SHP77 treated with DMSO at 0.1 percent for 48 hours (cell line): ENCODE measurements at regions not wholly inside any gene's neighbourhood (a gene's known extent, or its start where the extent isn't known, plus 50 kb on each side); places are given as distances from the start of the nearest gene placed in this dataset.
A peak's percentile ranks its signal among the peaks of the same experiment; 100 is the strongest.

Experiments used
- DNase-seq: peaks from one replicate; lab custom pipeline; 2025; lab: John Stamatoyannopoulos, UW

DNA sequence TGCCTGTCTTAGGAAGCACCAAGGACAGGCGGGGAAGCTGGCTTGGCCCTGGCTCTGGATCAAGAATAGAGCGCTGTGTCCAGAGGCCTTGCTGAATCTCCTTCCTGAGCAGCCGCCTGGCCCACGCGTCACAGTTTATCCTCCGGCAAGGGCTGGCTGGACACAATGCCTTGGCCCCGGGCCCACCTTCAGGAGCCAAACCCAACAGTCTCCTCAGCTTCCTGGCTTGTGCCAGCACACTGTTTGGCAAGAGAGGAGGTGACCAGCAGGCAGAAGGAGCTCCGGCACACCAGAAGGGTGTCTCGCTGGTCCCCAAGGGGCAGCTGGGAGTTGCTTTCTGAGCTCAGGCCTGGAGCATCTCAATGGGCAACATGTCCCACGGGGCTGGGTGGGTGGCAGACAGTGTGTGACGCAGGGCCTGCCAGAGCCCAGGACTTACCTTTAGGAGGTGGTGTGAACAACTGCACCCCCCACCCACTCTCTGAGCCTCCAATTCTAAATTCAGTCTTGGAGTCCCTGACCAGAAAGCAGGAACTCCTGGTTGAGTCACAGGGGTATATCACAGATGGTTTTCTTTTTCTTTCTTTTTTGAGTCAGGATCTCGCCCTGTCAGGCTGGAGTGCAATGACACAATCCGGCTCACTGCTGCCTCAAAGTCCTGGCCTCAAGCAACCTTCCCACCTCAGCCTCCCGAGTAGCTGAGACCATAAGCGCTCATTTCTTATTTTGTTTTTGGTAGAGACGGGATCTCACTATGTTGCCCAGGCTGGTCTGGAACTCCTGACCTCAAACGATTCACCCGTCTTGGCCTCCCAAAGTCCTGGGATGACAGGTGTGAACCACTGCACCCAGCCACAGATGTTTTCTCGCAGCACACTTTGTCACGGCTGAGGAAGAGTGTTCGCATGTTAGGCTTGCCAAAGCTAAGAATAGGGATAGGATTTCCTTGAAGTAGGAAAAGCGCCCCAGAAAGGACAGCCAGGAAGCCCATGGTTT, 361.2 kb downstream of the BCOR start:
- no peak for DNase-seq

DNA sequence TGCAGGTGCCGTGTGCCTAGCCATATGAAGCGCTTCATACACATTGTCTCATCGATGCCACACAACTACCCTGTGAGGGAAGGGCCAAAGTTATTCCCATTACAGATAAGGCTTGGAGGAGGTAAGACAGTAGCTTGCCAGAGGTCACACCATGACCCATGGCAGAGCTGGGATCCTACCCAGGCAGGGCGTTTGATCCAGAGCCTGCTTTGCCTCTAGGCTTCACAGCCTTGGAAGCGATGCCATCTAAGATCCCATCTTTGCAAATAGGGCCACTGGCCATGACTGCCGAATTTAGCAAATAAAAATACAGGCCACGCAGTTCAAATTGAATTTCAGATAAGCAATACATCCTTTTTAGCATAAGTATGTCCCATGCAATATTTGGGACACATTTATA, 358.2 kb downstream of the BCOR start:
- no peak for DNase-seq

DNA sequence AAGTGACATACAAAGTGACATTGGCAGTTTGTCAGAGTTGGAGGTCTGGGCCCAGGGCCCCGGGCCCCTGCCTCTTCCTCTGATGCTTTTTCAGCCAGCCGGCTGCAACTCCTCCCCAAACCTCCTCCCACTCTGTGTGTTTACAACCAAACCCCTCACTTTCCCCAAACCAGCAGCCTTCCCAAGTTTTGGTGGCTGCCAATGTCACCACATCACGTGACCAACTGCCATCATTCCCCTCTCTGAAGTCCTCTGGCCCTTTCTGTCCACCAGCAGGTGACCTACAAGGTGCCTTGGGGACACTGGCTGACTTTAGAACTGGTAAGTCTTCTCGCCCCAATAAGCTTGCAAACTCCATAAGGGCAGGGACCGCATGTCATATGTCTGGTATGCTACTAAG, 357.7 kb downstream of the BCOR start:
- DNase-seq: no peak

DNA sequence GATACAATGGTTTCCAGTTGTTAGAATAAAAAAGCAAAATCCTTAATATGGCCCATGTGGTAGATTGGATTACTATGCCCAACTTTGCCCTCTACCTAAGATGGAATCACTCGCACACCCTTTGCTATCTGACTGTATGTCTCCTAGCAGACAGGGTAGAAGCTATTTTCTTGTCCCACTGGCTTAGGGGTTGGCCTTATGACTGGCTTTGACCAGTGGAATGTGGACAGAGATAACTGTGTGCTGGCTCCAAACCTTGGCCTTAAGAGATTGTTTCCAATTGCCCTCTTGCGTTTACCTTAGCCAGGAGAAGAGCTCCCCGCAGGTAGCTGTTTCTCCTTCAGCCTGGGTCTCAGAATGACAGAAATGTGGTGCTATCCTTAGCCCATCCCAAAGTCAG, 355.9 kb downstream of the BCOR start:
- DNase-seq: no peak

DNA sequence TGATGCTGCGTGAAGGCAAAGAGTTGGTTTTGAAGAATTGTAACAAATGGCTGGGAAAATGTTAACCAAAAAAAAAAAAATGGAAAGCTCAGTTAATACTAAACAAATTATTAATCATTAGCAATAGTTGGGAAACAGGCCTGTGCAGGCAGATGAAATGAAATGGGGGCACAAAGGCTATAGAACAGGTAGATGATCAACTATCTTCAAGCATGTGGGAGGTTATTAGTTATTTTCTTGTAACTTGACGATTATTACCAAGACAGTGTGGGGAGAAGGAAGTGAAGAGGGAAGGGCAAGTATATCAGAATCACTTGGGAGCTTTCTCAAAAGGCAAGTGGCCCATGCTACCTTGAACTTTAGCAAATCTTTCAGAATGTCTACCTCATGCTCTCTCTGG, 351.9 kb downstream of the BCOR start:
- no peak for DNase-seq

DNA sequence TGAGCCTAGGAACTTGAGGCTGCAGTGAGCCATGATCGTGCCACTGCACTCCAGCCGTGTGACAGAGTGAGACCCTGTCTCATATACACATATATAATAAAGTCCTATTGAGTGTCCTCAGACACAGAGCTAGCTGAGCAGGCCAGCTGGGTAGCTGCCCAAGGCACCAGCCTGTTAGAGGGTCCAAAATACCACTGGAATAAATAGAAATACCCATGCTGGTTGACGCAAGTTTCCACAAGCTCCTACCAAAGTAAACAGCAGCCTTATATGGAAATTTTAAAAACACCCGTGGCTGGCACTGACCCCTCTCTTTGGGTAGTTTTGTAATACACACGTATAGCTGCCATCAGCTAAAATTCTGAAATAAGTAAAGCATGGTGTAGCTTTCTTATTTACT, 348.6 kb downstream of the BCOR start:
- DNase-seq: no peak

DNA sequence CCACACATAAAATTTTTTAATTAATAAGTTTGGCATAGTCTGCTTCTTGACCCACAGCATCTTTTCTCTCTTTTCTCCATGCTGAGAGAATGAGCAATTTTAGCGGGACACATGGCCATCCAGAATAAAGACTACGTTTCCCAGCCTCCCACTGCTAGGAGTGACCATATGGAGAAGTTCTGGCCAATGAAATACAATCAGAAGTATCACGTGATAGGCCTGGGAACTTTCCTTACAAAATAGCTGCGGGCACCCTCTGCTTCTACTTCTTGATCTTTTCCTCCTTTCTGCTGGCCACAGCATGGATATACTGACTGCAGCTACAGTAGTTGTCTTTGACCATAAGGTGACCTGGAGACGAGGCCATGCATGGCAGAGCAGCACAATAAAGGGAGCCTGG, 348.0 kb downstream of the BCOR start:
- no peak for DNase-seq

DNA sequence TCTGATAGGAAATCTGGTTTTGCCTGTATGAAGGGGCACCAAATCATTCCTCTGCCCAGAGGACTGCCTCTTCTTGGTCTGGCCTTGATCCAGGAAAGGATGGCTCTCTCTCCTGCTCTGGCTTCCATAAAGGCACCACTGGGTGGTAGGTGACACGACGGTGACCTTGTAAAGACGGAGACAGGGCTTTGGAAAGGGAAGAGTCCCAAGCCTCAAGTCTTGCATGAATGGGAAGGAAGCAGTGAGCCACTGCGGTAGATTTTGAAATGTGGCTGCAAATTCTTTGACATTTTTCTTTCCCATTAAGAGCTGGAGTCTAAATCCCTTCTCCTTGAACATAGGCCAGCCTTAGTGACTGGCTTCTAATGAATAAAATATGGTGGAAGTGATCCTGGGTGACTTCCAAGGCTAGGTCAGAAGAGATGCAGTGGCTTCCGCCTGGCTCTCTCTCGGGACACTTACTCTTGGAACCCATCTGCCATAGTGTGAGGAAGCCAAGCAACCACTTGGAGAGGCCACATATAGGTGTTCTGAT, 347.4 kb downstream of the BCOR start:
- DNase-seq: no peak

DNA sequence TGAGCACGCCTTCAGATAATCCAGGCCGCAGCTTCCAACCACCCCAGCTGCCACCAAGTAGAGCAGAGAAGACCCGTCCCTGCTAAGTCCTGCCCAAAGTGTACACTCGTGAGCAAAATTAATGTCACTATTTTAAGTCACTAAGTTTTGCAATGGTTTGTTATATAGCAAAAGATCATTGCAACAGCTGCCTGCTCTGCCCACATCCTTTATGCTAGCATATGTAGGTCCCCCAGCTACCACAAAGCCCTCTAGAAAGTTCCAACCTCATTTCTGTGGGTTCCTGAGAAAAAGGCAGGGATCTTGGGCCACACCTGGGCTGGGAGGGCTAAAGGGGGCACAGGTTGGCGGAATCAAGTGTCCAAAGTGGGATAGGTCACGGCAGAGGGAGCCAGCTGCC, 346.9 kb downstream of the BCOR start:
- no peak for DNase-seq

DNA sequence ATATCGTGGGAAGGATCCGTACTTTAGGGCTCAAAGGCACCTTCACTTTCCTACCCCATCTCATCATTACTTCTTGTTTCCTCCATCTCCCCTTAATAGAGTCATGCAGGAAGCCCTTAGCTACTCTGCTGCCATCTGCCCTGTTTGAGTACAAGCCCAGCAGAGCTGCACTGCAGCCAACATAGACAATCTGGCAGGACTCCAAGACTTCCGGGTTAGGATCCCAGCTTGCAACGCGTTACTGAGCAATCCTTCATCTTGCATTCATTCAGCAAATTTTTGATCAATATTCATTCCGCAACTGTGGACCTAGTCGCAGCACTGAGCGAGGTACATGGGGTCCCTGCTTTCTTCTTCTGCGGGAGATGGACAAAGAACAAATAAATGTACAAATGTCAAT, 344.9 kb downstream of the BCOR start:
- DNase-seq: peak; percentile 55

DNA sequence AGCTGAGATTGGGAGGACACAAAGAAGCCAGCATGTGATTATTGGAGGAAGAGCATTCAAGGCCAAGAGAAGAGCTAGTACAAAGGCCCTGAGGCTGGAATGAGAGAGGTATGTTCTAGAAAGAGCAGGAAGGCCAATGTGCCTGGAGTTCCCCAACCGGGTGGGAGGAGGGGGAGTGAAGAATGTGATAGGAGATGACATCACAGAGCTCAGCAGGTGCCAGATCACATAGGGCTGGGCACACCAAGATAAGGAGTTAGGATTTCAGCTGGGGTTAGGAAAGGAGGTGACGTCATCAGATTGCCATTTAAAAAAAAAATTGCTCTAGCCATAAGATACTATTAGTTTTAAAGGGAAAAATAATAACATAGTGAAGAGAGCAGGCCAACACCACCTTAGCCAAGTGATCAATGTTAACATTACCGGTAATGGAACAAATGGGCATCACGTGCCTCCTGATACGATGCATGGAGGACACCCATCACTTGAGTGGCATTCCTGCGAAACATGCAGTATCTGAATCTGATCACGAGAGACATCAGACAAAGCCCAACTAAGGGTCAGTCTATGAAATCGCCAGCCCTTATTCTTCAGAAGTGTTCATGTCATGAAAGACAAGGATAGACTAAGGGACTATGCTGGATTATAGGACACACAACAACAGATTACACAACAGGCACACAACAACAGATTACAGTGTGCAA, 344.3 kb downstream of the BCOR start:
- DNase-seq: peak; percentile 6

DNA sequence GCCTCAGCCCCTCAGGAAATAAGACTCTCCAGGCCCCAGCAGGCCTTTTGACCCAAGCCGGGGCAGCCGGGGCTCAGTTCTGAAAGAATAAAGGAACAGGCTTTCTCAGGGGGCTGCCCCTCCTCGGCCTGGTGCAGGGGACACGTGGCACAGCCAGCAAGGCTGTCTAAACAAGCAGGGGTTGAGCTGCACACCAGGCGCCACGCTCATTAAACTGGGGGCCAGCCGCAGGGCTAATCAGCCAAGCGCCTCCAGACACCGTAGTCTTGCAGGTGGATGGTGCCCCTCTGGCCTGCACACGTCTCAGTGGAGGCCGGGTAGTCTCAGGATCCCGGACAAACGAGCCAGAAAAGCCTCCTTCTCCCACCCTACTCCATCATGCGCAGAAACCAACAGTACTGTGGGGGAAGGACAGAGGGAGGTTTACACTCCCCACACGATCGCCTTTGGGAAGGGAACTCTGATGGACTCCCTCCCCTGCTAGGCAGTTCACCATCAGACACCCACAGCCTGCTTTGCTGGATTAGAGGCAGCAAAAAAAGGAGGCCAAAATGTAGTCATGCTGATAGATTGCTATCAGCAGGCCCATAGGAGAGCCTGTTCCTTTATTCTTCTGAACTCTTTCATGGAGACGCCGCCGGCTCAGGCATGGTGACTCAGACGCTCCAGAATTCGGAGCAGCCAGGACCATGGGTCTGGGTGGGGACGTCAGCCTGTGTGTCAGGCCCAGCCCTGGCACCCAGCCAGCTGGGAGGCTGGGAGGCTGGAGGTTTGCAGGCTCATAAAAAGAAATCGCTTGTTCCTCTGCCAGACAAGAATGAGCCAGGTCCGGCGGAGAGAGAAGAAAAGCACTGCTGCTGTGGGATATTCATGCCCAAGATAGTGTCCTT, 342.4 kb downstream of the BCOR start:
- DNase-seq: peak; percentile 42

DNA sequence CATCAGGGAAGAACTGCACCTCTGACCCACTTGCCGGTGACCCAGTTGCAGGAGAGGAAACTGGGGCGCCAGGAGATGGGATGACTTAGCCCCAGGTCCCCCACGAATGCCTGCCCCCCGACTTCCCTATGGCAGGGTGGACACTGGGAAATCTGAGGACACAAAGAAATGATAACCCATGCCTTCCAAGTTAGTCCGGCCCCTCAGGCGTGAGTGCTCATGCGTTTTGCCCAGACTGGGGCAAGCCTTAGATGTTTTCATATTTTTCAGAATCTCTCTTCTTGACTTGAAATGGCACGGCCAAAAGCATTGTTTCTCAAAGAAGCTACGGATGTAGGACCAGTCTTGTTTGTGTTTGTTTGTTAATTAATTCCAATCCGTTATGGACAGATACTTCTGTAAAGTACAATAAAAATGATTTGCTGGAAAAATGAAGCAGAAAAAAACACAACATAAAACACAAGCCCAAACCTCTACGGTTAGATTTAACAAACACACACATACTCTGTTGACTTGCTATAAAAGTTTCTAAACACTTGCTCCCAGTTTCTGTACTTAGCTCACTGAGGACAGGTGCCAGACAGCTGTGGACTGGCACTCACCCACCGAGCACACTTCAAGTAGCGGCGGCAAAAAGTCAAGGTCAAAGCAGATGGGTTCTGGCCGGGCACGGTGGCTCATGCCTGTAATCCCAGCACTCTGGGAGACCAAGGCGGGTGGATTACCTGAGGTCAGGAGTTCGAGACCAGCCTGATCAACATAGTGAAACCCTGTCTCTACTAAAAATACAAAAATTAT, 341.5 kb downstream of the BCOR start:
- peak; percentile 8 for DNase-seq

DNA sequence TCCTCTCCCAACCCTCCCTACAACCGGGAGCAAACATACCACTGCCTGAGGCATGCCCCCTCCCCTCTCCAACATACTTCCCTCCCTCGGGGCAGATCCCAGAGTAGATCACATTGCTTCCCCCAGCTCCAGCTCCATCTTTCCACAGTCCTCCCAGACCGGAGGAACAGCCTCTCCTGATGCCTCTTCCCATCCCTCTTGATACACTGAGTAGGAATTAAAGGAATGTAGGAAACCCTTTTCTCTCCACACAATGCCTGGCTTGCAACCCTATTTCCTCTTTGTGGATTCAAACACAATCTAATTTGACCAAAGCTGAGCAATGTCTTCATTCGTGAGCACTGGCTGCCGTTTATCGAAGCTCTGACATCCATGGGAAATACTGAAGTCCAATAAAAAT, 339.8 kb downstream of the BCOR start:
- no peak for DNase-seq

DNA sequence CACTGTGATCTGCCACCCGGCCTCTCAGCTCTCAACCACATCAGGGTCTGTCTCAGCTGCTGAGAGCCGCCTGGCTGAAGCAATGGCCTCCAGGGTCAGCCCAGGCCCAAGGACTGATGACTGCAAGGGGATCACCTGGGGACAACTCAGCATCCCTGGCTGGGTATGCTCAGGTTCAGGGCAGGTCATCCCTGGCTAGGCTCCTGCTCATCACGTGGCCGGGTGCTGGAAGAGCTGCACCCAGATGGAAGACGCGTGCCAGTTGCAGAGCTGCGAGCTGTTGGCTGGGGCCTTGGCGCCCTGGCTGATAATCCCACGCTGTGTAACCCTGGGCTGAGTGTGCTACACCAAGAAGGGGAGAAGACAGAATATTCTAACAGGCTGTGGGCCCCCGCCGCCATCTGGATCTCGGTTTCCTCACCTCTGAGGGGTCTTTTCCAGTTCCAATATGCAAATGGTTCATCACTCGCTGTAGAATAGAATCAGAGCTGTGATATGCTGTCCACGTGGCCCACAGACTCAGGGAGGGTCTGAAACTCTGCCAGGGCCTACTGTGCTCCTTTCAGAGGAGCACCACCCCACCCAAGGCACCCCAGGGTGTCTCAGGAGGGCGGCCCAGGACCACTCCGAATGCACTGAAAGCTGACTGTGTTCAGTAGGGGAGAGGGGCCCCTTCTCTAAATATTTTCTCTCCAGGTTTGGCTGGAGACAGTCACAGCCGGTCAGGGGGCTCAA, 338.8 kb downstream of the BCOR start:
- no peak for DNase-seq

DNA sequence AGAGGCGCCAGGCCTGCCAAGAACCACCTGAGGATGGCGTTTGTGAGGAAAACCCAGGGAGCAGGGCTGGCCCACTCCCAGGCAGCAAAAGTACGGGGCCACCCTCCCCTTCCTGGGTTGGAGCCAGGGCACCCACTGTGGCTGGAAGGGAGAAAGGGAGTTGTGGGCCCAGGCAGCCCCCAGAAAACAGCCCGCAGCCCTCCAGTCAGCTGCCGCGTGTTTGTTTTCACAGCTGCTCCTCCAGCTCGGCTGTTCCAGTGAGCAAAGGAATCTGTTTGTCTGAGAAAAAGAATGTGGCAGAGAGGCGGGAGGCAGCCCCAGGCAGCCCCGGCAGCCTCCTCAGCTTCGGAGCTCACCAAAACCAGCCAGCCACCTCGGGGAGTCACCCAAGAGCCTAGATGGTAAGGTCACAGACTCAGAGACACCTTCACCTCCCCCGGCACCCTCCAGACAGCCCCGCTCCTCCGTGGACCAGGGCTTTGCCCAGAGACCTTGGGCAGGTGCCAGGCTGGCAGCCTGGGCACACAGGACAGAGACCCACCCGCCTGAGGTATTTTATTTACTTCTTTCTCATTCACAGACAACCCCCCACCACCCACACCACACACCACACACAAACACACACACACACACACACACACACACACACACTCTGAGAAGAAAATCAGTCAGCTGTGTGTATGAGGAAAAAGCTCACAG, 338.1 kb downstream of the BCOR start:
- DNase-seq: no peak

DNA sequence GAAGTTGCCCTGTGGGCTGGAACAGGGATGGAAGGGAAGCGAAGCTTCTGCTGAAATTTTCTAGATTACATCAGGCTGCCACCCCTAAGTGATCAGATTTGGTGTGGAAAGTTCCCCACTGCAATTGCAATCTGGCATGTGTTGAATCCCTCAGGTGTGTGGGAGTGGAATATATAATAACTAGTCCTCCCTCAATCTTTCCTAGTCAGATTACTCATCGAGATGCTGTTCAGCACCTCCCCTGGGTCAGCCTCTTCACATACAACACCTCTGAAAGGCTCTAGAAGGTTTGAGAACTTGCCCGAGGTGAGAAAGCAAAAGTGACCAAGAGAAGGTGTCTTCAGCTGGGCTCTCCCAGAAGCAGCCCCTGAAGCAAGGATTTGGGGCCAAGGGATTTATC, 336.8 kb downstream of the BCOR start:
- no peak for DNase-seq

DNA sequence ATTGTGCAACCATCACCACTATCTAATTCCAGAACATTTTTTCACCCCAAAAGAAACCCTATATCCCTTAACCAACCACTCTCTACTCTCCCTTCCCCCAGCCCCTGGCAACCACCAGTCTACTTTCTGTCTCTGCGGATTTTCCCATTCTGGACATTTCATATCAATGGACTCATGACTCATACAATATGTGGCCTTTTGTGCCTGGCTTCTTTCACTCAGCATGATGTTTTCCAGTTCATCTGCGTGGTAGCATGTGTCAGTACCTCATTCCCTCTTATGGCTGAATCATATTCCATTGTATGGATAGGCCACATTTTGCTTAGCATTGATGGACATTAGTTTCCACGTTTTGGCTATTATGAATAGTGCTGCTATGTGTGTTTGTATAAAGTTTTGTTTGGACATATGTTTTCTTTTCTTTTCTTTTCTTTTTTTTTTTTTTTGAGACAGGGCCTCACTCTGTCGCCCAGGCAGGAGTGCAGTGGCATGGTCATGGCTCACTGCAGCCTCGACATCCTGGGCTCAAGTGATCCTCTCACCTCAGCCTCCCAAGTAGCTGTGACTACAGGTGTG, 335.4 kb downstream of the BCOR start:
- DNase-seq: no peak

DNA sequence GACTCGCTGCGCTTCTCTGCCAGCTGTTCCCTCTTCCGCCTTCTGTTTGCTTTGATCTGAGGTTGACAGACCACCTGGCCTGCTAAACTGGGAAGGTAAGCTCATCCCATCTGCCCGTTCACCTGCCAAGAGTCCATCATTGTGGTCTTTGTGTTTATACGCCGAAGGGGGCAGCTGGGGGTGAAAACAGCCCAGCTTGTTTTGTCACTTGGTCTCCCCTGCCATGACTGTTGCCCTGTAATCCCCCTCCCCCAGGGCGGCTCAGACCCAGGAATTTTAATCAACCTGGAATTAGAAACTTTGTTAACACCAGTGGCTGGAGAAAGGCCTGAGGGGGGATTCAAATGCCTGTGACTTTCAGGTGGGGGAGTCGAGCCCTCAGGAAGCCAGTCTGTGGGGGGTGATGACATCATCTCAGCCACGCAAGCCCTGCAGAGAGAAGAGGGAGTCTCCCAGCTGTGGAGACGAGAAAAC, 333.3 kb downstream of the BCOR start:
- DNase-seq: peak; percentile 52
